ENCODE measurements at regions not wholly inside any gene's neighbourhood (a gene's known extent, or its start where the extent isn't known, plus 50 kb on each side); places are given as distances from the start of the nearest gene placed in this dataset.

GRCh38 chr6:164838068-164838615 is 471.3 kb downstream of the C6orf118 start:
- peaks cover 4% of the 10 kb centered on the region for H3K27me3 Mint-ChIP-seq (ENCODE audit: insufficient read depth, unreplicated experiment)
- no peak overlapping the region for H3K27ac Mint-ChIP-seq (ENCODE audit: unreplicated experiment)
- H3K9me3 Mint-ChIP-seq (ENCODE audit: unreplicated experiment) = no peaks in the 10 kb centered on the region
- no TSS peak for BruUV-seq (replicated peaks)
- no peaks in the 10 kb centered on the region for H3K4me1 ChIP-seq
- H3K36me3 ChIP-seq (ENCODE audit: control insufficient read depth, insufficient read depth, low read length) = no peaks in the 10 kb centered on the region
- no peaks in the 10 kb centered on the region for H3K4me1 Mint-ChIP-seq (ENCODE audit: low read depth, unreplicated experiment)
- no peaks in the 10 kb centered on the region for H3K36me3 Mint-ChIP-seq (ENCODE audit: insufficient read depth, unreplicated experiment)
- ChIA-PET CTCF (no interaction called here), POLR2A (no interaction called here)
- no peak overlapping the region for H3K4me3 Mint-ChIP-seq (ENCODE audit: unreplicated experiment)
- TF ChIP-seq CTCF (IDR thresholded peaks at IDR 0.05; ENCODE audit: insufficient read depth in 1 of 2, low read depth in 1 of 2, low read length in 1 of 2, severe bottlenecking in 1 of 2, unreplicated experiment in 1 of 2) = no peak
- no peaks in the 10 kb centered on the region for H3K9me3 ChIP-seq
- no peaks in the 10 kb centered on the region for H3K27me3 ChIP-seq (replicated peaks; ENCODE audit: control insufficient read depth, insufficient read depth, low read length)
- intact Hi-C loops (cut with micrococcal nuclease; ENCODE audit: unreplicated experiment) = no loop called here
- no peak for DNase-seq
- H3K4me3 ChIP-seq (ENCODE audit: low read depth, low read length) = no peak overlapping the region

- TF ChIP-seq CTCF (IDR thresholded peaks at IDR 0.05; ENCODE audit: insufficient read depth in 1 of 2, low read depth in 1 of 2, low read length in 1 of 2, severe bottlenecking in 1 of 2, unreplicated experiment in 1 of 2) = no peak
- Mint-ChIP-seq H3K4me3 (ENCODE audit: unreplicated experiment) (no peak overlapping the region), H3K36me3 (ENCODE audit: insufficient read depth, unreplicated experiment) (no peaks in the 10 kb centered on the region), H3K27me3 (ENCODE audit: insufficient read depth, unreplicated experiment) (peaks cover 4% of the 10 kb centered on the region), H3K4me1 (ENCODE audit: low read depth, unreplicated experiment) (no peaks in the 10 kb centered on the region), H3K9me3 (ENCODE audit: unreplicated experiment) (no peaks in the 10 kb centered on the region), H3K27ac (ENCODE audit: unreplicated experiment) (no peak overlapping the region)
- Histone ChIP-seq H3K27me3 (replicated peaks; ENCODE audit: control insufficient read depth, insufficient read depth, low read length) (no peaks in the 10 kb centered on the region), H3K9me3 (no peaks in the 10 kb centered on the region), H3K36me3 (ENCODE audit: control insufficient read depth, insufficient read depth, low read length) (no peaks in the 10 kb centered on the region), H3K4me1 (no peaks in the 10 kb centered on the region), H3K4me3 (ENCODE audit: low read depth, low read length) (no peak overlapping the region)
- intact Hi-C loops (cut with micrococcal nuclease; ENCODE audit: unreplicated experiment) = no loop called here
- ChIA-PET CTCF (no interaction called here), POLR2A (no interaction called here)
- no TSS peak for BruUV-seq (replicated peaks)
- DNase-seq = no peak
Observed at GRCh38 chr6:164836486-164836885, 472.9 kb downstream of the C6orf118 start.

GRCh38 chr6:164832410-164832809 is 477.0 kb downstream of the C6orf118 start:
- H3K9me3 ChIP-seq = no peaks in the 10 kb centered on the region
- no peak overlapping the region for H3K4me3 ChIP-seq (ENCODE audit: low read depth, low read length)
- Mint-ChIP-seq H3K36me3 (ENCODE audit: insufficient read depth, unreplicated experiment) (no peaks in the 10 kb centered on the region), H3K4me1 (ENCODE audit: low read depth, unreplicated experiment) (no peaks in the 10 kb centered on the region), H3K4me3 (ENCODE audit: unreplicated experiment) (no peak overlapping the region), H3K27ac (ENCODE audit: unreplicated experiment) (no peak overlapping the region), H3K27me3 (ENCODE audit: insufficient read depth, unreplicated experiment) (peaks cover 4% of the 10 kb centered on the region), H3K9me3 (ENCODE audit: unreplicated experiment) (no peaks in the 10 kb centered on the region)
- POLR2A ChIA-PET = no interaction called here
- H3K4me1 ChIP-seq = no peaks in the 10 kb centered on the region
- TF ChIP-seq CTCF (IDR thresholded peaks at IDR 0.05; ENCODE audit: insufficient read depth in 1 of 2, low read depth in 1 of 2, low read length in 1 of 2, severe bottlenecking in 1 of 2, unreplicated experiment in 1 of 2) = no peak
- BruUV-seq (replicated peaks) = no TSS peak
- no peaks in the 10 kb centered on the region for H3K27me3 ChIP-seq (replicated peaks; ENCODE audit: control insufficient read depth, insufficient read depth, low read length)
- intact Hi-C loops (cut with micrococcal nuclease; ENCODE audit: unreplicated experiment) = no loop called here
- CTCF ChIA-PET = no interaction called here
- H3K36me3 ChIP-seq (ENCODE audit: control insufficient read depth, insufficient read depth, low read length) = no peaks in the 10 kb centered on the region
- DNase-seq = no peak

All from Caco-2 (cell line).